A549 (cell line): ENCODE measurements at regions not wholly inside any gene's neighbourhood (a gene's known extent, or its start where the extent isn't known, plus 50 kb on each side); places are given as distances from the start of the nearest gene placed in this dataset.

Experiments
- ATAC-seq, 2 experiments: fragments of 200-7000 bp in 1 of 2; fragments of >200 bp in 1 of 2; cut with Nextera tagmentation in 1 of 2; cut with Tn5 transposase in 1 of 2; 3 replicates each; pipeline versions ENCODE4 v1.8.0 to v1.9.1; 2018 to 2020; ENCODE audit warnings: mild to moderate bottlenecking in 1 of 2, moderate library complexity in 1 of 2
- CTCF ChIA-PET: fragments of 300-600 bp; sonication (Branson Sonifier 250); formaldehyde crosslinking; extraction: SDS; loops from one replicate; lab custom pipeline; 2021; ENCODE audit warnings: antibody characterized with exemption, inconsistent platforms; lab: Yijun Ruan, JAX
- POLR2A ChIA-PET: fragments of 350-600 bp; formaldehyde crosslinking; extraction: SDS; loops from one replicate; lab custom pipeline; 2021; ENCODE audit warnings: antibody characterized with exemption, inconsistent platforms; lab: Yijun Ruan, JAX
- DNase-seq, 2 experiments: peaks; one replicate each; pipeline versions ENCODE4 v3.0.0 to v3.0.0-alpha.2; 2011 to 2016; ENCODE audit warnings: low read depth in 1 of 2, low spot score in 1 of 2
- FAIRE-seq: peaks from 2 replicates; lab custom pipeline; 2011; peaks lifted over from hg19 to GRCh38; lab: Jason Lieb, UNC
- H3K27ac ChIP-seq, 2 experiments: fragments of >200 bp; sonication (Bioruptor Twin); formaldehyde crosslinking; 3 replicates each; pipeline ENCODE4 v1.5.1; 2016 to 2017
- H3K4me1 ChIP-seq: fragments of >200 bp; sonication (Bioruptor Twin); formaldehyde crosslinking; 3 replicates; pipeline ENCODE4 v1.6.1; 2016
- H3K4me2 ChIP-seq: fragments of >200 bp; sonication (Bioruptor Twin); formaldehyde crosslinking; 3 replicates; pipeline ENCODE4 v1.6.1; 2016
- H3K4me3 ChIP-seq: fragments of >200 bp; sonication (Bioruptor Twin); formaldehyde crosslinking; 3 replicates; pipeline ENCODE4 v1.5.1; 2016
- H3K9me3 ChIP-seq: fragments of >200 bp; sonication (Bioruptor Twin); formaldehyde crosslinking; 3 replicates; pipeline ENCODE4 v1.6.1; 2016
- CTCF ChIP-seq: fragments of >200 bp; sonication (Bioruptor Twin); formaldehyde crosslinking; IDR thresholded peaks from 3 replicates; pipeline ENCODE4 v1.5.1; 2016
- EHMT2 ChIP-seq: fragments of 200-600 bp; sonication (generic); IDR thresholded peaks from 2 replicates; pipeline ENCODE4 v1.6.1; 2016; ENCODE audit warnings: antibody characterized with exemption, low read depth, mild to moderate bottlenecking, moderate library complexity
- EP300 ChIP-seq, 2 experiments: fragments of >200 bp; sonication (Bioruptor Twin); formaldehyde crosslinking; IDR thresholded peaks; 2 replicates in 1 of 2; 3 replicates in 1 of 2; pipeline ENCODE4 v1.6.1; 2016 to 2017
- ESRRA ChIP-seq: fragments of 150-350 bp; IDR thresholded peaks from 2 replicates; pipeline ENCODE4 v1.6.1; 2014; ENCODE audit warnings: mild to moderate bottlenecking, low read length, borderline replicate concordance
- FOSB ChIP-seq: fragments of 250-450 bp; sonication (Bioruptor Pico); IDR thresholded peaks from 2 replicates; pipeline ENCODE4 v1.5.0; 2020; ENCODE audit warnings: mild to moderate bottlenecking, moderate library complexity
- FOSL2 ChIP-seq, 2 experiments: fragments of 450-650 bp in 1 of 2; fragments of >200 bp in 1 of 2; sonication (Bioruptor Twin) in 1 of 2; formaldehyde crosslinking; IDR thresholded peaks; 2 replicates each; pipeline versions ENCODE4 v1.5.0 to v1.6.1; 2016 to 2020; ENCODE audit warnings: mild to moderate bottlenecking in 1 of 2, moderate library complexity in 1 of 2
- HDAC2 ChIP-seq: fragments of 200-600 bp; sonication (generic); IDR thresholded peaks from 2 replicates; pipeline ENCODE4 v1.6.1; 2016
- HEYL ChIP-seq: fragments of 250-450 bp; sonication (Bioruptor Pico); IDR thresholded peaks from 2 replicates; pipeline ENCODE4 v1.8.0; 2021; ENCODE audit warnings: mild to moderate bottlenecking, moderate library complexity
- HOXB5 ChIP-seq: fragments of 250-450 bp; sonication (Bioruptor Pico); IDR thresholded peaks from 2 replicates; pipeline ENCODE4 v1.5.0; 2020; ENCODE audit warnings: mild to moderate bottlenecking, moderate library complexity
- JUN ChIP-seq, 2 experiments: fragments of >200 bp; sonication (Bioruptor Twin); formaldehyde crosslinking; IDR thresholded peaks; 2 replicates in 1 of 2; 3 replicates in 1 of 2; pipeline ENCODE4 v1.6.1; 2016 to 2017
- KDM1A ChIP-seq: fragments of 200-600 bp; sonication (generic); IDR thresholded peaks from 2 replicates; pipeline ENCODE4 v1.6.1; 2016; ENCODE audit warnings: low read depth, mild to moderate bottlenecking
- MAFK ChIP-seq: fragments of 450-650 bp; IDR thresholded peaks from 2 replicates; pipeline ENCODE4 v1.6.1; 2014; ENCODE audit not compliant: partially characterized antibody
- MAZ ChIP-seq: fragments of 150-350 bp; IDR thresholded peaks from 2 replicates; pipeline ENCODE4 v1.6.1; 2014; ENCODE audit warnings: antibody characterized with exemption, low read depth, low read length, borderline replicate concordance
- MYC ChIP-seq: IDR thresholded peaks from 2 replicates; pipeline ENCODE4 v1.6.1; 2012; ENCODE audit warnings: mild to moderate bottlenecking, inconsistent platforms, low read length, improper control_type of control experiment, borderline replicate concordance
- NPAS2 ChIP-seq: fragments of 250-450 bp; sonication (Bioruptor Pico); IDR thresholded peaks from 2 replicates; pipeline ENCODE4 v1.8.0; 2022; ENCODE audit warnings: mild to moderate bottlenecking, moderate library complexity, borderline replicate concordance
- ZFP36 ChIP-seq: fragments of 450-650 bp; IDR thresholded peaks from 2 replicates; pipeline ENCODE4 v1.6.1; 2014; ENCODE audit warnings: borderline replicate concordance; ENCODE audit not compliant: partially characterized antibody
- WGBS: methylation state at CpG from one replicate; pipeline ENCODE4 v1.1.6; 2017; ENCODE audit errors: missing lambda C conversion rate; 5-methylcytosine and 5-hydroxymethylcytosine counted together
- TF ChIP-seq, protein P1 (sequence below): IDR thresholded peaks from 2 replicates; pipeline ENCODE4 v1.6.1; 2012

DNA sequence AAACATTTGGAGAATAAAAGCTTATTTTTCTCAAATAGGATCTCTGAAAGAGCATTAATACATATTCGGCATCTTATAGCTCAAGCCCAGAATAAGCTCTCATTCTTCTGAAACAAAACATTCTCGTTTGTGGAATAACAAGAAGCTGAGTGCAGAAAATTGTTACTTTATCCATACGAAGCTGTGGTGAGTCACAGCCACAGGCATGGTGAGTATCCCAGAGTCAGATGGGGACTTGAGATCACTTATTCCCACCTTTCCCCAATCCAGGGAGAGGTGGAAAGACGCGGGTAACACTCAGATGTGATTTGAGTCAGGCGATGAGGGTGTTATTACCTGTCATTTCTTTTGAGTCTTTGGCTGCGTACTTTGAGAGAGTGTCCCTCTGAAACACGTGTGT lies 214.6 kb upstream of the TMEM132C start:
- H3K4me2 ChIP-seq, result no peak overlapping the region
- no peaks in the 10 kb centered on the region for H3K9me3 ChIP-seq
- DNase-seq (no peak), ATAC-seq (no peak), FAIRE-seq (no peak)
- no peaks in the 10 kb centered on the region for H3K4me1 ChIP-seq
- WGBS, result 7% methylated on average over 8 of the region's 8 CpGs
- no peak overlapping the region for H3K4me3 ChIP-seq
- POLR2A ChIA-PET, result no interaction called here
- no peak overlapping the region for H3K27ac ChIP-seq
- no peak for TF ChIP-seq MYC
- CTCF ChIA-PET, result interaction anchor here (1.0 to 1.4 kb wide), 2 partner anchors 9 to 17 kb away, joined by 3 to 4 read pairs; no protein-coding TSS in a partner anchor

GRCh38 chr12:128052777-128053176 lies 214.2 kb upstream of the TMEM132C start:
- no peak for FAIRE-seq
- Histone ChIP-seq H3K27ac (no peak overlapping the region), H3K9me3 (no peaks in the 10 kb centered on the region), H3K4me2 (no peak overlapping the region), H3K4me3 (no peak overlapping the region), H3K4me1 (no peaks in the 10 kb centered on the region)
- DNase-seq, result no peak
- POLR2A ChIA-PET, result no interaction called here
- 0% methylated on average over 5 of the region's 5 CpGs for WGBS
- no peak for ATAC-seq
- TF ChIP-seq MAFK (no peak), CTCF (no peak), HOXB5 (no peak), ESRRA (no peak), HDAC2 (no peak)
- CTCF ChIA-PET, result interaction anchor here (1.0 to 1.4 kb wide), 2 partner anchors 9 to 16 kb away, joined by 3 to 4 read pairs; no protein-coding TSS in a partner anchor

GRCh38 chr12:128055567-128055966 lies 211.4 kb upstream of the TMEM132C start:
- WGBS, result 25% methylated on average over 6 of the region's 6 CpGs
- DNase-seq, result no peak
- no peak for FAIRE-seq
- no peak for TF ChIP-seq HOXB5
- no peak for TF ChIP-seq CTCF
- TF ChIP-seq JUN (IDR thresholded peaks at IDR 0.05), result no peak
- no peak for TF ChIP-seq FOSB
- TF ChIP-seq, protein P1, sequence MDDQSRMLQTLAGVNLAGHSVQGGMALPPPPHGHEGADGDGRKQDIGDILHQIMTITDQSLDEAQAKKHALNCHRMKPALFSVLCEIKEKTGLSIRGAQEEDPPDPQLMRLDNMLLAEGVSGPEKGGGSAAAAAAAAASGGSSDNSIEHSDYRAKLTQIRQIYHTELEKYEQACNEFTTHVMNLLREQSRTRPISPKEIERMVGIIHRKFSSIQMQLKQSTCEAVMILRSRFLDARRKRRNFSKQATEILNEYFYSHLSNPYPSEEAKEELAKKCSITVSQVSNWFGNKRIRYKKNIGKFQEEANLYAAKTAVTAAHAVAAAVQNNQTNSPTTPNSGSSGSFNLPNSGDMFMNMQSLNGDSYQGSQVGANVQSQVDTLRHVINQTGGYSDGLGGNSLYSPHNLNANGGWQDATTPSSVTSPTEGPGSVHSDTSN, result no peak
- TF ChIP-seq KDM1A, result no peak
- TF ChIP-seq HEYL (CRISPR knock-in tag), result no peak
- TF ChIP-seq NPAS2 (CRISPR knock-in tag), result no peak
- TF ChIP-seq ZFP36, result no peak
- TF ChIP-seq MAZ, result no peak
- no peak for TF ChIP-seq EP300 (IDR thresholded peaks at IDR 0.05)
- no peak for TF ChIP-seq FOSL2 (IDR thresholded peaks at IDR 0.05)
- TF ChIP-seq FOSL2 (CRISPR knock-in tag; IDR thresholded peaks at IDR 0.05), result no peak
- no peak for TF ChIP-seq EHMT2
- no peak for ATAC-seq
- H3K9me3 ChIP-seq, result no peaks in the 10 kb centered on the region
- ChIA-PET POLR2A (no interaction called here), CTCF (interaction anchor here (0.6 kb wide), 1 partner anchor 342 kb away, joined by 3 read pairs; no protein-coding TSS in a partner anchor)
- no peak overlapping the region for H3K27ac ChIP-seq
- no peak overlapping the region for H3K4me2 ChIP-seq
- no peaks in the 10 kb centered on the region for H3K4me1 ChIP-seq
- no peak overlapping the region for H3K4me3 ChIP-seq
